ENCODE measurements at regions not wholly inside any gene's neighbourhood (a gene's known extent, or its start where the extent isn't known, plus 50 kb on each side); places are given as distances from the start of the nearest gene placed in this dataset.

DNA sequence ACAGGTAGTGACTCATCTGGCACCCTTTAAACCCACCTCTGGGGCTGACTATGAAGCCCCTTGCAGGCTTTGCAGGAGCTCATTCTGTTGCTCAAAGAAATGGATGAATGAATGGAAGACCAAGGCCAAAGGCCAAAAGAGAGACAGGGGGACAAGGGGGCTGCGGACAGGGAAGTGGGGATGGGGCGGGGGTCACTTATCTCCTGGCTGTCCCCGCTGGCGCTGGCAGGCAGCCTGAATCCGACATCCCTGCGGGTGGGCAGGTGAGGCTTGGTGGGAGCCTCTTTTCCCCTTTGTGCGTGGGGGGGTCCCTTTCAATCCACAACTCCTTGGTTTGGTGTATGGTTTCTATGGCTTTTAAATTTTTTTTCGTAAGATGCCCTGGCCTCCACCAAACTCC is 239.6 kb upstream of the C1orf174 start:
- H3K27ac ChIP-seq (ENCODE audit: low read depth, low read length): no peak overlapping the region
- no peak overlapping the region for H3K4me2 ChIP-seq (ENCODE audit: low read length)
- no peak overlapping the region for H4K12ac ChIP-seq (ENCODE audit: low read depth, low read length)
- no peak overlapping the region for H3K4me3 ChIP-seq (ENCODE audit: low read depth, low read length)
- H3K14ac ChIP-seq (ENCODE audit: low read length): no peak overlapping the region
- no peaks in the 10 kb centered on the region for H3K27me3 ChIP-seq (ENCODE audit: insufficient read depth, low read length)
- no peak overlapping the region for H3K4ac ChIP-seq (ENCODE audit: low read depth, low read length)
- DNase-seq: no peak
- H3K4me1 ChIP-seq (ENCODE audit: control insufficient read depth in 1 of 2, insufficient read depth in 2 of 2, low read length in 2 of 2): no peaks in the 10 kb centered on the region
- H4K91ac ChIP-seq (ENCODE audit: low read depth, low read length): no peak overlapping the region
- H3K23ac ChIP-seq (ENCODE audit: low read length): no peak overlapping the region
- no peak overlapping the region for H3K18ac ChIP-seq (ENCODE audit: low read length)
- H3K9ac ChIP-seq (ENCODE audit: low read length): no peak overlapping the region
- H2BK12ac ChIP-seq (ENCODE audit: low read length): no peak overlapping the region
- H2AK5ac ChIP-seq (ENCODE audit: low read length): no peak overlapping the region
- H2AFZ ChIP-seq (ENCODE audit: insufficient read depth, low read length, poor library complexity): no peak overlapping the region
- no peaks in the 10 kb centered on the region for H3K79me2 ChIP-seq (ENCODE audit: control insufficient read depth, insufficient read depth, low read length, poor library complexity)
- H3K9me3 ChIP-seq (ENCODE audit: insufficient read depth, low read depth, low read length): peaks cover 4% of the 10 kb centered on the region
- no peaks in the 10 kb centered on the region for H3K36me3 ChIP-seq (ENCODE audit: control insufficient read depth in 1 of 2, insufficient read depth in 2 of 2, low read length in 2 of 2)
- no peak overlapping the region for H2BK5ac ChIP-seq (ENCODE audit: low read depth, low read length, poor library complexity)
- WGBS (ENCODE audit: extremely low coverage, insufficient coverage, insufficient read length): no CpG with 5 or more reads among the region's 8 CpGs
- H3K79me1 ChIP-seq (ENCODE audit: low read length): no peaks in the 10 kb centered on the region
- H2BK120ac ChIP-seq (ENCODE audit: insufficient read depth, low read length, poor library complexity): no peak overlapping the region
- no peak overlapping the region for H4K8ac ChIP-seq (ENCODE audit: low read depth, low read length)

DNA sequence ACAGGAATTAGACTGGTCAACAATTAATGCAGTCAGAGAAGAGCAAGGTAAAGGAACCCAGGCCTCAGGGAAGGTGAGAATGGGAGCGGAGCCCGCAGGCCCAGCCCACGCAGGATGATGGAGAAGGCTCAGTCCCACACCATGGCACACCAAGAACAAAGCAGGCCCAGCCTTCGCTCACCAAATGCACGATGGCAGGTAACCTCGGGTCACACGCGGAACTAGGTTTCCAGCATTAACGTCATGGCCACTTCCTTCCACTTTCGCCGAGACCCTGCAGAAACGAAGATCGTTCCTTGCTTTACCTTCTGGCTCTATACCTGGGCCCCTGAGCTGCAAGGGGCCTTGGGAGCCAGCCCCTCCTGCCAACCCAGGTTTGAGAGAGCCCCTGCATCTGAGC is 240.2 kb upstream of the C1orf174 start:
- H3K9ac ChIP-seq (ENCODE audit: low read length): no peak overlapping the region
- H2AK5ac ChIP-seq (ENCODE audit: low read length): no peak overlapping the region
- H3K79me1 ChIP-seq (ENCODE audit: low read length): no peaks in the 10 kb centered on the region
- H3K4me2 ChIP-seq (ENCODE audit: low read length): no peak overlapping the region
- no peak overlapping the region for H2BK5ac ChIP-seq (ENCODE audit: low read depth, low read length, poor library complexity)
- no peaks in the 10 kb centered on the region for H3K79me2 ChIP-seq (ENCODE audit: control insufficient read depth, insufficient read depth, low read length, poor library complexity)
- no peak overlapping the region for H4K8ac ChIP-seq (ENCODE audit: low read depth, low read length)
- no CpG with 5 or more reads among the region's 13 CpGs for WGBS (ENCODE audit: extremely low coverage, insufficient coverage, insufficient read length)
- H4K91ac ChIP-seq (ENCODE audit: low read depth, low read length): no peak overlapping the region
- no peak overlapping the region for H3K27ac ChIP-seq (ENCODE audit: low read depth, low read length)
- no peak overlapping the region for H3K14ac ChIP-seq (ENCODE audit: low read length)
- H3K18ac ChIP-seq (ENCODE audit: low read length): no peak overlapping the region
- no peaks in the 10 kb centered on the region for H3K4me1 ChIP-seq (ENCODE audit: control insufficient read depth in 1 of 2, insufficient read depth in 2 of 2, low read length in 2 of 2)
- DNase-seq: no peak
- peaks cover 2% of the 10 kb centered on the region for H3K9me3 ChIP-seq (ENCODE audit: insufficient read depth, low read depth, low read length)
- no peak overlapping the region for H2BK12ac ChIP-seq (ENCODE audit: low read length)
- H3K23ac ChIP-seq (ENCODE audit: low read length): no peak overlapping the region
- H3K27me3 ChIP-seq (ENCODE audit: insufficient read depth, low read length): no peaks in the 10 kb centered on the region
- H3K4me3 ChIP-seq (ENCODE audit: low read depth, low read length): no peak overlapping the region
- no peak overlapping the region for H4K12ac ChIP-seq (ENCODE audit: low read depth, low read length)
- H3K4ac ChIP-seq (ENCODE audit: low read depth, low read length): no peak overlapping the region
- no peak overlapping the region for H2BK120ac ChIP-seq (ENCODE audit: insufficient read depth, low read length, poor library complexity)
- no peaks in the 10 kb centered on the region for H3K36me3 ChIP-seq (ENCODE audit: control insufficient read depth in 1 of 2, insufficient read depth in 2 of 2, low read length in 2 of 2)
- H2AFZ ChIP-seq (ENCODE audit: insufficient read depth, low read length, poor library complexity): no peak overlapping the region

GRCh38 chr1:4140821-4141220 is 240.7 kb upstream of the C1orf174 start:
- Histone ChIP-seq H3K79me2 (ENCODE audit: control insufficient read depth, insufficient read depth, low read length, poor library complexity) (no peaks in the 10 kb centered on the region), H3K79me1 (ENCODE audit: low read length) (no peaks in the 10 kb centered on the region), H3K4me2 (ENCODE audit: low read length) (no peak overlapping the region), H3K36me3 (ENCODE audit: control insufficient read depth in 1 of 2, insufficient read depth in 2 of 2, low read length in 2 of 2) (no peaks in the 10 kb centered on the region), H3K27me3 (ENCODE audit: insufficient read depth, low read length) (no peaks in the 10 kb centered on the region), H2BK12ac (ENCODE audit: low read length) (no peak overlapping the region), H3K18ac (ENCODE audit: low read length) (no peak overlapping the region), H3K4me3 (ENCODE audit: low read depth, low read length) (no peak overlapping the region), H2AFZ (ENCODE audit: insufficient read depth, low read length, poor library complexity) (no peak overlapping the region), H3K4ac (ENCODE audit: low read depth, low read length) (no peak overlapping the region), H4K8ac (ENCODE audit: low read depth, low read length) (no peak overlapping the region), H3K9me3 (ENCODE audit: insufficient read depth, low read depth, low read length) (peaks cover 2% of the 10 kb centered on the region), H2AK5ac (ENCODE audit: low read length) (no peak overlapping the region), H3K27ac (ENCODE audit: low read depth, low read length) (no peak overlapping the region), H3K4me1 (ENCODE audit: control insufficient read depth in 1 of 2, insufficient read depth in 2 of 2, low read length in 2 of 2) (no peaks in the 10 kb centered on the region), H2BK5ac (ENCODE audit: low read depth, low read length, poor library complexity) (no peak overlapping the region), H3K23ac (ENCODE audit: low read length) (no peak overlapping the region), H3K9ac (ENCODE audit: low read length) (no peak overlapping the region), H3K14ac (ENCODE audit: low read length) (no peak overlapping the region), H2BK120ac (ENCODE audit: insufficient read depth, low read length, poor library complexity) (no peak overlapping the region), H4K12ac (ENCODE audit: low read depth, low read length) (no peak overlapping the region), H4K91ac (ENCODE audit: low read depth, low read length) (no peak overlapping the region)
- no peak for DNase-seq
- WGBS (ENCODE audit: extremely low coverage, insufficient coverage, insufficient read length): no CpG with 5 or more reads among the region's 9 CpGs

DNA sequence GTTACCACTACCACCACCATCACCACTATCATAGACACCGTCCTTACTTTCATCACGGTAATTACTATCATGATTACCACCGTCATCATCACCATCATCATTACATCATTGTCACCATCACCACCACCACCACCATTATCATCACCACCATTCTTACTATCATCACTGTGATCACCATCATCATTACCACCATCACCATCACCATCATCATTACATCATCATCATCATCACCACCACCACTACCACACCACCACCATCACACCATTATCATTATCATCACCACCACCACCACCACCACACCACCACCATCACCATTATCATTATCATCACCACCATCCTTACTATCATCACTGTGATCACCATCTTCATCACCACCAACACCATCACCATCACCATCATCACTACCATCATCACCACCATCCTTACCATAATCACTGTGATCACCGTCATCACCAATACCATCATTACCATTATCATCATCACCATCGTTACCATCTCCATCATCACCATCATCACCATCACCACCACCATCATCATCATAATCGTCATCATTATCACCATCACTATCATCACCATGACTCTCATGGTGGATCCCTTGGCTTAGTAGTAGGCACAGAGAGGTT is 244.4 kb upstream of the C1orf174 start:
- no peak overlapping the region for H4K12ac ChIP-seq (ENCODE audit: low read depth, low read length)
- no peak overlapping the region for H2BK5ac ChIP-seq (ENCODE audit: low read depth, low read length, poor library complexity)
- no peaks in the 10 kb centered on the region for H3K79me1 ChIP-seq (ENCODE audit: low read length)
- H3K18ac ChIP-seq (ENCODE audit: low read length): no peak overlapping the region
- H3K9me3 ChIP-seq (ENCODE audit: insufficient read depth, low read depth, low read length): peaks cover 2% of the 10 kb centered on the region
- no peak overlapping the region for H4K8ac ChIP-seq (ENCODE audit: low read depth, low read length)
- H3K79me2 ChIP-seq (ENCODE audit: control insufficient read depth, insufficient read depth, low read length, poor library complexity): no peaks in the 10 kb centered on the region
- H3K27ac ChIP-seq (ENCODE audit: low read depth, low read length): no peak overlapping the region
- H2BK12ac ChIP-seq (ENCODE audit: low read length): no peak overlapping the region
- H3K23ac ChIP-seq (ENCODE audit: low read length): no peak overlapping the region
- no peak overlapping the region for H4K91ac ChIP-seq (ENCODE audit: low read depth, low read length)
- no peak overlapping the region for H3K4ac ChIP-seq (ENCODE audit: low read depth, low read length)
- H3K4me3 ChIP-seq (ENCODE audit: low read depth, low read length): no peak overlapping the region
- H3K14ac ChIP-seq (ENCODE audit: low read length): no peak overlapping the region
- H2AFZ ChIP-seq (ENCODE audit: insufficient read depth, low read length, poor library complexity): no peak overlapping the region
- H2AK5ac ChIP-seq (ENCODE audit: low read length): no peak overlapping the region
- no peaks in the 10 kb centered on the region for H3K4me1 ChIP-seq (ENCODE audit: control insufficient read depth in 1 of 2, insufficient read depth in 2 of 2, low read length in 2 of 2)
- no peaks in the 10 kb centered on the region for H3K27me3 ChIP-seq (ENCODE audit: insufficient read depth, low read length)
- no peak overlapping the region for H3K9ac ChIP-seq (ENCODE audit: low read length)
- no peak overlapping the region for H2BK120ac ChIP-seq (ENCODE audit: insufficient read depth, low read length, poor library complexity)
- no peaks in the 10 kb centered on the region for H3K36me3 ChIP-seq (ENCODE audit: control insufficient read depth in 1 of 2, insufficient read depth in 2 of 2, low read length in 2 of 2)
- H3K4me2 ChIP-seq (ENCODE audit: low read length): no peak overlapping the region
- DNase-seq: no peak
- no CpG with 5 or more reads among the region's 6 CpGs for WGBS (ENCODE audit: extremely low coverage, insufficient coverage, insufficient read length)

Data from trophoblast cell (in vitro differentiated cells and primary cell).